Endothelial cell of umbilical vein (primary cell): ENCODE measurements at regions not wholly inside any gene's neighbourhood (a gene's known extent, or its start where the extent isn't known, plus 50 kb on each side); places are given as distances from the start of the nearest gene placed in this dataset.

Experiments used
- BruUV-seq: library from RNA; stranded (reverse); fragments of 400-500 nt; replicated peaks from 2 replicates; lab custom pipeline; 2021; lab: Mats Ljungman, UMichigan
- CTCF ChIA-PET: fragments of 300-600, 350-600 bp; sonication (Branson Sonifier 250); formaldehyde crosslinking; loops from one replicate; lab custom pipeline; 2021; ENCODE audit warnings: antibody characterized with exemption, inconsistent platforms; lab: Charles Lee
- POLR2A ChIA-PET: fragments of 300-600, 350-600 bp; sonication (Branson Sonifier 250); formaldehyde crosslinking; loops from one replicate; lab custom pipeline; 2021; ENCODE audit warnings: antibody characterized with exemption, inconsistent platforms; lab: Charles Lee
- DNase-seq: peaks from one replicate; pipeline ENCODE4 v3.0.0-alpha.2; 2011; ENCODE audit warnings: low read depth, low spot score
- FAIRE-seq: peaks from 2 replicates; lab custom pipeline; 2011; peaks lifted over from hg19 to GRCh38; lab: Jason Lieb, UNC
- H2AFZ ChIP-seq: 2 replicates; pipeline ENCODE4 v1.6.0; 2012; ENCODE audit warnings: low read depth, low read length, control low read depth, inconsistent platforms
- H3K27ac ChIP-seq: 2 replicates; pipeline ENCODE4 v1.5.1; 2011; ENCODE audit warnings: low read depth, mild to moderate bottlenecking, control low read depth, low read length, moderate library complexity; ENCODE audit not compliant: insufficient read depth
- H3K27me3 ChIP-seq, 2 experiments: 2 replicates each; pipeline versions ENCODE4 v1.6.0 to v1.6.1; 2011; ENCODE audit warnings: low read length in 2 of 2, mixed read lengths in 1 of 2; ENCODE audit not compliant: control insufficient read depth in 2 of 2, insufficient read depth in 2 of 2
- H3K36me3 ChIP-seq, 2 experiments: 2 replicates in 1 of 2; 3 replicates in 1 of 2; pipeline ENCODE4 v1.5.1; 2011; ENCODE audit warnings: low read length in 2 of 2, mild to moderate bottlenecking in 1 of 2, moderate library complexity in 1 of 2; ENCODE audit not compliant: control insufficient read depth in 2 of 2, insufficient read depth in 2 of 2; ENCODE audit errors: extremely low read depth in 1 of 2
- H3K4me1 ChIP-seq: 3 replicates; pipeline ENCODE4 v1.5.1; 2011; ENCODE audit warnings: mild to moderate bottlenecking, low read length; ENCODE audit not compliant: control insufficient read depth, insufficient read depth; ENCODE audit errors: extremely low read depth
- H3K4me2 ChIP-seq: 2 replicates; pipeline ENCODE4 v1.6.1; 2011; ENCODE audit warnings: low read length, control low read depth, mixed read lengths; ENCODE audit not compliant: insufficient read depth
- H3K4me3 ChIP-seq, 3 experiments: fragments of 200-600 bp in 1 of 3; sonication (generic), shearing (Covaris generic) in 1 of 3; replicated peaks in 1 of 3; 2 replicates each; pipeline ENCODE4 v1.5.1; 2011 to 2016; ENCODE audit warnings: control low read depth in 3 of 3, low read length in 3 of 3, mild to moderate bottlenecking in 2 of 3, inconsistent platforms in 1 of 3, low read depth in 1 of 3, moderate library complexity in 1 of 3; ENCODE audit not compliant: insufficient read depth in 1 of 3
- H3K79me2 ChIP-seq: 2 replicates; pipeline ENCODE4 v1.6.0; 2012; ENCODE audit warnings: low read length, inconsistent platforms; ENCODE audit not compliant: control insufficient read depth, insufficient read depth
- H3K9ac ChIP-seq: replicated peaks from 2 replicates; pipeline ENCODE3; 2011; ENCODE audit warnings: low read length, control low read depth; ENCODE audit not compliant: insufficient read depth; ENCODE audit errors: extremely low read depth
- H3K9me1 ChIP-seq: replicated peaks from 3 replicates; pipeline ENCODE4 v1.6.0; 2011; ENCODE audit warnings: mild to moderate bottlenecking, low read length; ENCODE audit not compliant: control insufficient read depth, insufficient read depth; ENCODE audit errors: extremely low read depth
- H3K9me3 ChIP-seq: replicated peaks from 2 replicates; pipeline ENCODE4 v1.5.1; 2012; ENCODE audit warnings: low read length, inconsistent platforms; ENCODE audit not compliant: control insufficient read depth, insufficient read depth
- H4K20me1 ChIP-seq: replicated peaks from 2 replicates; pipeline ENCODE3; 2011; ENCODE audit warnings: mild to moderate bottlenecking, low read length; ENCODE audit not compliant: control insufficient read depth, insufficient read depth; ENCODE audit errors: extremely low read depth
- CTCF ChIP-seq, 2 donors: IDR thresholded peaks; 1 replicate in 1 of 2; 2 replicates in 1 of 2; pipeline ENCODE4 v1.5.1; 2011; ENCODE audit warnings: low read length in 2 of 2, mild to moderate bottlenecking in 2 of 2, moderate library complexity in 2 of 2, control low read depth in 1 of 2, inconsistent platforms in 1 of 2, low read depth in 1 of 2; ENCODE audit not compliant: insufficient read depth in 1 of 2; ENCODE audit errors: extremely low read depth in 1 of 2
- EZH2 ChIP-seq: IDR thresholded peaks from 2 replicates; pipeline ENCODE4 v1.6.1; 2012; ENCODE audit warnings: borderline replicate concordance, low read depth, mild to moderate bottlenecking, moderate library complexity, low read length, inconsistent platforms; ENCODE audit not compliant: severe bottlenecking
- FOS ChIP-seq: IDR thresholded peaks from 2 replicates; pipeline ENCODE4 v1.6.1; 2011; ENCODE audit warnings: mild to moderate bottlenecking, low read length, moderate library complexity, borderline replicate concordance; ENCODE audit not compliant: insufficient read depth
- GATA2 ChIP-seq: IDR thresholded peaks from 2 replicates; pipeline ENCODE4 v1.7.0; 2011; ENCODE audit warnings: low read depth, mild to moderate bottlenecking, moderate library complexity, mixed read lengths, low read length; ENCODE audit not compliant: insufficient read length, insufficient read depth
- MAX ChIP-seq: IDR thresholded peaks from 2 replicates; pipeline ENCODE4 v1.6.1; 2011; ENCODE audit not compliant: insufficient read depth, insufficient read length
- MYC ChIP-seq: IDR thresholded peaks from one replicate; pipeline ENCODE4 v1.6.1; 2011; ENCODE audit warnings: mild to moderate bottlenecking, low read depth, low read length
- POLR2A ChIP-seq: IDR thresholded peaks from 2 replicates; pipeline ENCODE4 v1.6.1; 2012; ENCODE audit warnings: low read depth, mild to moderate bottlenecking, control low read depth, low read length
- POLR2AphosphoS5 ChIP-seq: IDR thresholded peaks from 2 replicates; pipeline ENCODE4 v1.6.1; 2012; ENCODE audit warnings: low read depth, mild to moderate bottlenecking, control low read depth, low read length, moderate library complexity; ENCODE audit not compliant: insufficient read depth
- dilution Hi-C: fragments of 300-500 bp; cut with MboI; formaldehyde crosslinking; loops from one replicate; pipeline ENCODE4 v1.15.0; 2019; ENCODE audit warnings: low sequenced_read_pairs; ENCODE audit not compliant: extremely low pct_ligation_motif_present
- intact Hi-C: fragments of 100-400 bp; cut with micrococcal nuclease; formaldehyde crosslinking; loops from one replicate; pipeline ENCODE4 v1.10.0; 2022

DNA sequence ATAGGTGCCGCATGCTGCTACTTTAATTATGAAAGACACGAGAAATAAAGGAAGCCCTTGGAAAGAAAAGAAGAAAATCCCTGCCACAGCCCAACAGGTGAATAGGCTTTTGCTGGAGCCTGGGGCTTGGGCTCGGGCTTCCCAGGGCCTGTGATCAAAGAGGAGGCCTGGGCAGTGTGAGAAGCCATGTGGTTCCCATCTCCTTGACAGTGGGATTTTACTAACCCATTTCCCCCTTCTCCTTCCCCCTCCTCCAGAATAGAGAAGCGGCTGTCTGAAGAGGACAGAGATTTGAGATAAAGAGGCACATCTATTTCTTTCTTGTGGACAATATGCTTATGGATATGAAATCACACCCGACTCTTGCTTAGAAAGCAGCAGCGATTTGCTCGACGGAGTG lies 369.1 kb downstream of the MCTP2 start:
- H3K9me3 ChIP-seq = no peaks in the 10 kb centered on the region
- ChIA-PET CTCF (interaction anchor here (0.9 kb wide), 1 partner anchor 9 kb away, joined by 3 read pairs; no protein-coding TSS in a partner anchor), POLR2A (no interaction called here)
- FAIRE-seq (no peak), DNase-seq (no peak)
- no peak overlapping the region for H3K27ac ChIP-seq
- BruUV-seq = no TSS peak
- no peak overlapping the region for H3K4me2 ChIP-seq
- H3K9me1 ChIP-seq = no peaks in the 10 kb centered on the region
- no peaks in the 10 kb centered on the region for H3K36me3 ChIP-seq
- intact Hi-C loops (no loop called here), dilution Hi-C loops (no loop called here)
- no peak overlapping the region for H2AFZ ChIP-seq
- no peaks in the 10 kb centered on the region for H3K79me2 ChIP-seq
- no peak overlapping the region for H3K9ac ChIP-seq
- no peaks in the 10 kb centered on the region for H3K27me3 ChIP-seq
- H3K4me1 ChIP-seq = no peaks in the 10 kb centered on the region
- no peak for TF ChIP-seq FOS
- no peak for TF ChIP-seq POLR2AphosphoS5
- no peak for TF ChIP-seq MAX
- TF ChIP-seq EZH2 = no peak
- no peak for TF ChIP-seq GATA2
- no peak for TF ChIP-seq POLR2A
- no peak for TF ChIP-seq CTCF (IDR thresholded peaks at IDR 0.05; ENCODE audit: extremely low read depth in 1 of 2, insufficient read depth in 1 of 2, low read depth in 1 of 2, low read length in 2 of 2)
- TF ChIP-seq MYC = no peak
- no peaks in the 10 kb centered on the region for H4K20me1 ChIP-seq
- H3K4me3 ChIP-seq = no peak overlapping the region
